LNCaP clone FGC (cell line): ENCODE measurements at regions not wholly inside any gene's neighbourhood (a gene's known extent, or its start where the extent isn't known, plus 50 kb on each side); places are given as distances from the start of the nearest gene placed in this dataset.
A peak's percentile ranks its signal among the peaks of the same experiment; 100 is the strongest.
"Not testable (repeated sequence)": the region's sequence is repeated elsewhere in the genome, so short reads cannot be mapped to it uniquely, and the experiment has no call there.

Source experiments
- DNase-seq: peaks from one replicate; pipeline ENCODE4 v3.0.0-alpha.2; 2011; ENCODE audit warnings: low read depth
- H3K4me3 ChIP-seq: 2 replicates; pipeline ENCODE4 v1.5.1; 2011; ENCODE audit warnings: mild to moderate bottlenecking, low read depth, low read length, control low read depth
- TF ChIP-seq, protein P1 (sequence below): IDR thresholded peaks from 2 replicates; pipeline ENCODE4 v1.5.1; 2012; ENCODE audit warnings: mild to moderate bottlenecking; ENCODE audit not compliant: control insufficient read depth, insufficient read depth; ENCODE audit errors: extremely low read depth

DNA sequence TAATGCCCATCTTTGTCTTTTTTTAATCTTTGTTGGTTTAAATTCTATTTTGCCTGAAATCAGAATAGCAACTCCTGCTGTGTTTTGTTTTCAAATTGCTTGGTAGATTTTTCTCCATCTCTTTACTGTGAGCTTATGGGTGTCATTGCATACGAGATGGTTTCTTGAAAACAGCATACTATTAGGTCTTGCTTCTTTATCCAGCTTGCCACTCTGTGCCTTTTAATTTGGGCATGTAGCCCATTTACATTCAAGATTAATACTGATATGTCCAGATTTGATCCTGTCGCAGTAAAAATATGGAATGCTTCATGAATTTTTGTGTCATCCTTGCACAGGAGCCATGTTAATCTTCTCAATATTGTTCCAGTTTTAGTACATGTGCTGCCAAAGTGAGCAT is 316.6 kb downstream of the CGGBP1 start:
- TF ChIP-seq, protein P1, sequence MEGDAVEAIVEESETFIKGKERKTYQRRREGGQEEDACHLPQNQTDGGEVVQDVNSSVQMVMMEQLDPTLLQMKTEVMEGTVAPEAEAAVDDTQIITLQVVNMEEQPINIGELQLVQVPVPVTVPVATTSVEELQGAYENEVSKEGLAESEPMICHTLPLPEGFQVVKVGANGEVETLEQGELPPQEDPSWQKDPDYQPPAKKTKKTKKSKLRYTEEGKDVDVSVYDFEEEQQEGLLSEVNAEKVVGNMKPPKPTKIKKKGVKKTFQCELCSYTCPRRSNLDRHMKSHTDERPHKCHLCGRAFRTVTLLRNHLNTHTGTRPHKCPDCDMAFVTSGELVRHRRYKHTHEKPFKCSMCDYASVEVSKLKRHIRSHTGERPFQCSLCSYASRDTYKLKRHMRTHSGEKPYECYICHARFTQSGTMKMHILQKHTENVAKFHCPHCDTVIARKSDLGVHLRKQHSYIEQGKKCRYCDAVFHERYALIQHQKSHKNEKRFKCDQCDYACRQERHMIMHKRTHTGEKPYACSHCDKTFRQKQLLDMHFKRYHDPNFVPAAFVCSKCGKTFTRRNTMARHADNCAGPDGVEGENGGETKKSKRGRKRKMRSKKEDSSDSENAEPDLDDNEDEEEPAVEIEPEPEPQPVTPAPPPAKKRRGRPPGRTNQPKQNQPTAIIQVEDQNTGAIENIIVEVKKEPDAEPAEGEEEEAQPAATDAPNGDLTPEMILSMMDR: no peak
- DNase-seq: no peak

DNA sequence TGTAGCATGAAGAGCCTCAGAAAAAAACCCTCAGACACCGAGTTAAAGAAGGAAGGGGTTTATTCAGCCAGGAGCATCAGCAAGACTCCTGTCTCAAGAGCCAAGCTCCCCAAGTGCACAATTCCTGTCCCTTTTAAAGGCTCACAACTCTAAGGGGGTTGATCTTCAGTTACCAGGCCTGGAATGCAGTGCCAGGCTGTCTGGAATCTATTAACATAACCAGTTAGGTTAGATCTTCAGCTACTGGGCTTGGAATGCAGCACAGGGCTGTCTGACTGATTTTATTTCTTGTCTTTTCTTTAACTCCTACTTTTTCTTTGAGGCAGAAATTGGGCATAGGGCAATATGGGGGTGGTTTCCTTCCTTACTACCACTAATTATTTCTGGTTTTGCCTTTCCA is 317.9 kb downstream of the CGGBP1 start:
- not testable (repeated sequence) for DNase-seq, H3K4me3 ChIP-seq

More for the DNA sequence above, 316.6 kb downstream of the CGGBP1 start:
- H3K4me3 ChIP-seq: no peak overlapping the region

DNA sequence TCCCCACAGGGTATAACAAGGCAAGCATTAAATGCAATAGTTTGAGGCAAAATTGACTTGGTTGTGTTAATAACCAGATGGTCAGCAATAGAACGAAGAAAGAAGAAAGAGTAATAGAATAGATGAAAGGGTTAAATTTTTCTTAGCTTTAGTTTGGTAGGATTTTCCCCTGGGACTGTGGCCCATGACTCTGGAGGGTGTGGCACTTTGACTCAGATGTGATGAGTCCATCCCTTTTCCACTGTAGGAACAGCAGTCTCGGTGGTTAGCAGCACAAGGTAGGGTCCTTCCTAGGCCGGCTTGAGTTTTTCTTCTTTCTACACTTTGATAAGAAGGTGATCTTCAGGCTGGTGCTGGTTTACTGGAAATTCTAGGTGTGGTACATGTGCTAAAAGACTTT is 321.0 kb downstream of the CGGBP1 start:
- not testable (repeated sequence) for DNase-seq

DNA sequence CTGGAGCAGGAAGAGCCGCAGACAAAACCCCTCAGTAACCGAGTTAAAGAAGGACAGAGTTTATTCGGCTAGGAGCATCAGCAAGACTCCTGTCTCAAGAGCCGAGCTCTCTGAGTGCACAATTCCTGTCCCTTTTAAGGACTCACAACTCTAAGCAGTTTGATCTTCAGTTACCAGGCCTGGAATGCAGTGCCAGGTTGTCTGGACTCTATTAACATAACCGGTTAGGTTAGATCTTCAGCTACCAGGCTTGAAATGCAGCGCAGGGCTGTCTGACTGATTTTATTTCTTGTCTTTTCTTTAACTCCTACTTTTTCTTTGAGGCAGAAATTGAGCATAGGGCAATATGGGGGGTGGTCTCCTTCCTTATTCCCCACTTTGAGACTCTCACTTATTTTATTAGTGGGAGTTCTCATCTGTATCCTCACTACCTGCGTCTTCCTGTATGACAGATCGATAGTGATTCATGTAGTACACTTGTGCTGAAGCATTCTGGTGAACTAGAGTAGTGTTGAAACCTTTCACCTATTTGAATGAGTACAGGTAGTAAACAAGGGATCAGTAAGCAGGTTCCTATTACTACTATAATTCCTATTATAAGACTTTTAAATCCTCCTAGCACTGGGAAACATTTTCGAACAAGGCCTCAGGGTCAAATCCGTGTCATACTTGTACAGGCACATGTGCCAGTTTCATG is 325.0 kb downstream of the CGGBP1 start:
- TF ChIP-seq, protein P1: no peak
- H3K4me3 ChIP-seq: no peak overlapping the region
- DNase-seq: peak; percentile 79

More for the DNA sequence above, 321.0 kb downstream of the CGGBP1 start:
- not testable (repeated sequence) for H3K4me3 ChIP-seq

DNA sequence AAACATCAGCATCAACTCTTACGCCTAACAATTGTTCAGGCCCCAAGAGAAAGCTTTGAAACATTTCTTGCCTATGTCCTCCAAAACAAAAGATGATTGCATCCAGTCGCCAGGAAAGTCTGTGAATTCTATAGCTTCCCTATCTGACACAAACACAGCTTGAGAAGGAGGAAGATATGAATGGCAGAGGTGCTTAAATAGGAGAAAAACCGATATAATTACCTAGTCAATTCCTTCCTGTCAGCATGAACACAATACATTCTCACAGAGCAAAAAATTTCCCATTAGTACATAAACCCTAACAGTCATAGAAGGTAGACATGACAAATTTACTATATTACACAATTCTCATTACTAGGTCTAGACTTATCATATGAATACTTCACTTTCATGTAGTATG is 326.5 kb downstream of the CGGBP1 start:
- no peak overlapping the region for H3K4me3 ChIP-seq
- no peak for DNase-seq
- TF ChIP-seq, protein P1: no peak

DNA sequence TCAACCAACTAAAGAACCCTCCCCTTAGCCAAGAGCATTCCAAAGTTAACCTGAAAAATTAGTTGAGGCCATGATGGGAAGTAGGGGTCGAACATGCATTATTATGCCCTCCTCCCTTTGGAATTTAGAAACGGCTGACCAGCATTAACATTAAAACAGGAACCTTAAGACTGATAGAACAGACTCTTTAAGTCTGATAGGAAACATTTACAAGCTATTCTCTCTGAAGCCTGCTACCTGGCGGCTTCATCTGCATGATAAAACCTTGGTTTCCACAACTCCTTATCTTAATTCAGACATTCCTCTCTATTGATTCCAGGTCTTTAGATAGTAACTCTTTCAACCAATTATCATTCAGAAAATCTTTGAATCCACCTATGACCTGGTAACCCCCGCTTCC is 331.0 kb downstream of the CGGBP1 start:
- no peak overlapping the region for H3K4me3 ChIP-seq
- no peak for DNase-seq
- TF ChIP-seq, protein P1: no peak

DNA sequence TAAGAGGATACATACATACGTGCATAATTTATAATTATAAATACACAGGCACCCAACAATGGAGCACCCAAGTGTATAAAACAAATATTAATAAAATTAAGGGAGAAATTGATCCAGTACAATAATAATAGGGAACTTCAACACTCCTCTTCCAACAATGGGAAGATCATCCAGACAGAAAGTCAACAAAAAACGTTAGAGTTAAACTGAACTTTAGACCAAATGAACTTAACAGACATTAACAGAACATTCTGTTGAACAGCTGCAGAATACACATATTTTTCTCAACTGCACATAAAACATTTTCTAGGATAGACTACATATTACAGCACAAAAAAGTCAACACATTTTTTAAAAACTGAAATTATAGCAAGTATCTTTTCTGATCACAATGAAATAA is 339.7 kb downstream of the CGGBP1 start:
- H3K4me3 ChIP-seq: no peak overlapping the region
- DNase-seq: no peak
- TF ChIP-seq, protein P1: no peak

DNA sequence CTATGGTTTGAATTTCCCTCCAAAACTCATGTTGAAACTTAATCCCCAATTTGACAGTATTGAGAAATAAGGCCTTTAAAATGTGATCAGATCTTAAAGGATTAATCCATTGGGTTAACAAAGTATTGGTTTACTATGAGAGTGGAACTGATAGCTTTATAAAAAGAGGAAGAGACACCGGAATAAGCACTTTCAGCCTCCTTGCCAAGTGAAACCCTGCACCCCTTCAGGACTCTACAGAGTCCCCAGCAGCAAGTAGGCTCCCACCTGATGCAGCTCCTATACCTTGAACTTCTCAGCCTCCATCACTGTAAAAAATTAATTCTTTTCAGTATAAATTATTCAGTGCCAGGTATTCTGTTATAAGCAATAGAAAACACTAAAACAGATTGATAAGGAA is 348.3 kb downstream of the CGGBP1 start:
- H3K4me3 ChIP-seq: no peak overlapping the region
- DNase-seq: no peak
- TF ChIP-seq, protein P1: no peak
